ENCODE measurements at regions not wholly inside any gene's neighbourhood (a gene's known extent, or its start where the extent isn't known, plus 50 kb on each side); places are given as distances from the start of the nearest gene placed in this dataset.
A peak's percentile ranks its signal among the peaks of the same experiment; 100 is the strongest.
"Not testable (repeated sequence)": the region's sequence is repeated elsewhere in the genome, so short reads cannot be mapped to it uniquely, and the experiment has no call there.

GRCh38 chr1:30596891-30597290, 126.5 kb downstream of the MATN1 start:
- peak in 2 of 42 donors; percentile 22 to 29 for DNase-seq
- intact Hi-C loops (cut with DNase I) = no loop called here

- peak in 12 of 42 donors; percentile 5 to 63 (median 26) for DNase-seq
- intact Hi-C loops (cut with DNase I) = no loop called here
These were observed 126.9 kb downstream of the MATN1 start for GRCh38 chr1:30596470-30596869.

GRCh38 chr1:30589083-30589482, 134.3 kb downstream of the MATN1 start:
- peak in 1 of 42 donors; percentile 11 for DNase-seq

DNA sequence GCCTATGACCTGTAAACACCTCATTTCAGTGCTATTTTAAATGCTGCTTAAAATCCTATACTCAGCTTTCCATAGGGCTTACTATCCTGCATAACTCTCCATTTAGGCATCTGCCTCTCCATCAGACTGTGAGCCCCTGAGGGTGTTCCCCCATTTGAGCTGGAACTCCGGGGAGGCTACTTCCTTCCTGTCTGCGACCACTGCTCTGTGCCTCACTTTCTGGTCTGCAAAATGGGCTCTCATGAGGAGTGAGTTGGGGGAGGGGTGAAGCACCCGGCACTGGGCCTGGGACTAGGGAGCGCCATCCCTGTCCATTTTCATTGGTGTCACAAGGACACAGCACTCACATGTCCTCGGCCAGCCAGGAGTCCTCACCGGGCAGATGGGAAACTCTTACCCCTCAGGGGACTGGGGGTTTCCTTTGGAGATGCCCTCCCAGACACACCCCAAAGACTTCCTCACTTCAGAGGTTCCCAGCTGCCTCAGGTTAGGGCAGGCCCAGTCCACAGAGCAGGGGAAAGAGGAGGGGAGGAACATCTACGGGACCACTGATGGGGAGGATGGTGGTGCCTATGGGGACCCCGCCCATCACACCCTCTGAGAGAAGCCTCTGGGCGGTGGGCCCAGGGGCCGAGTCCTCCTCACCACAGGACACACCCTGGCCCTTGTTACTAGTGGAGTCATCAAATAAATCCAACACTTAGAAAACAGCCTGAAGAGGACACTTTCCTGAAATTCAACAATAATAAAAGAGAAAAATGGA, 134.9 kb downstream of the MATN1 start:
- DNase-seq = peak in 1 of 42 donors; percentile 12

More at GRCh38 chr1:30589083-30589482, 134.3 kb downstream of the MATN1 start:
- intact Hi-C loops (cut with DNase I) = no loop called here

GRCh38 chr1:30586671-30587070, 136.7 kb downstream of the MATN1 start:
- intact Hi-C loops (cut with DNase I) = no loop called here
- peak in 2 of 42 donors; percentile 5 to 27 for DNase-seq

More for the DNA sequence above, 134.9 kb downstream of the MATN1 start:
- intact Hi-C loops (cut with DNase I) = no loop called here

DNA sequence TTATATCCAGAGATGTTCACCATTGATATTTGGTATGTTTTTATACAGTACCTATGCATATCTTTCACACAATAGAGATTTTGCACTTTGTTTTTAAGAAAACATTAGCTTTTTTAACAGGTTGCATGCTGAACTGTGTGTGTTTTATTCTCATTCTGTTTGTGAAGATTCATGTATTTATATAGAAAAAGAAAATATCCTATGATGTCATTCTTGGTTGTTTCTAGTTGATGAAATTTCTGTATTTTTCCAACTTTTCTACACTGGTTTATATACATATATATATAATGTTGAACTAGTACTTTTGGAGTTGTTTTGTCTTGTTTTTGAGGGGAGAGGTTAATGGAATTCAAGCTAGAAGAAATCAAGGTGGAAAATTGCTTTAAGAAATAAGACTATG, 143.8 kb downstream of the MATN1 start:
- intact Hi-C loops (cut with DNase I) = no loop called here
- DNase-seq = no peak

DNA sequence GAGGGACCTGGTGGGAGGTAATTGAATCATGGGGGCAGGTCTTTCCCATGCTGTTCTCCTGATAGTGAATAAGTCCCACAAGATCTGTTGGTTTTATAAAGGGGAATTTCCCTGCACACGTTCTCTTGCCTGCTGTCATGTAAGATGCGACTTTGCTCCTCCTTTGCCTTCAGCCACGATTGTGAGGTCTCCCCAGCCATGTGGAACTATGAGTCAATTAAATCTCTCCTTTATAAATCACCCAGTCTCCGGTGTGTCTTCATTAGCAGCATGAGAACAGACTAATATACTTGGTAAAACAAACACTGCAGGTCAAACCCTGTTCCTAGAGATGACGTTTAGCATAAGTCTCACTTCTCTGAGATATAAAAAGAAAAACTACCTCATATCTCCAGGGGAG, 148.3 kb downstream of the MATN1 start:
- intact Hi-C loops (cut with DNase I) = no loop called here
- DNase-seq = no peak

GRCh38 chr1:30572192-30572591, 151.2 kb downstream of the MATN1 start:
- intact Hi-C loops (cut with DNase I) = no loop called here
- no peak for DNase-seq

- no peak for DNase-seq
- intact Hi-C loops (cut with DNase I) = no loop called here
These were observed 152.0 kb downstream of the MATN1 start for GRCh38 chr1:30571380-30571779.

- no peak for DNase-seq
- intact Hi-C loops (cut with DNase I) = no loop called here
These were observed 154.0 kb downstream of the MATN1 start for GRCh38 chr1:30569384-30569783.

GRCh38 chr1:30562559-30562958, 160.8 kb downstream of the MATN1 start:
- intact Hi-C loops (cut with DNase I) = no loop called here
- DNase-seq = no peak

- intact Hi-C loops (cut with DNase I) = no loop called here
- DNase-seq = no peak
These were observed 171.8 kb downstream of the MATN1 start for GRCh38 chr1:30551603-30552002.

GRCh38 chr1:30550365-30551220, 172.8 kb downstream of the MATN1 start:
- no peak for DNase-seq
- intact Hi-C loops (cut with DNase I) = no loop called here

GRCh38 chr1:30549872-30550271, 173.5 kb downstream of the MATN1 start:
- DNase-seq = not testable (repeated sequence)

GRCh38 chr1:30548294-30548693, 175.1 kb downstream of the MATN1 start:
- intact Hi-C loops (cut with DNase I) = no loop called here
- no peak for DNase-seq

More at GRCh38 chr1:30549872-30550271, 173.5 kb downstream of the MATN1 start:
- intact Hi-C loops (cut with DNase I) = not testable (repeated sequence)

DNA sequence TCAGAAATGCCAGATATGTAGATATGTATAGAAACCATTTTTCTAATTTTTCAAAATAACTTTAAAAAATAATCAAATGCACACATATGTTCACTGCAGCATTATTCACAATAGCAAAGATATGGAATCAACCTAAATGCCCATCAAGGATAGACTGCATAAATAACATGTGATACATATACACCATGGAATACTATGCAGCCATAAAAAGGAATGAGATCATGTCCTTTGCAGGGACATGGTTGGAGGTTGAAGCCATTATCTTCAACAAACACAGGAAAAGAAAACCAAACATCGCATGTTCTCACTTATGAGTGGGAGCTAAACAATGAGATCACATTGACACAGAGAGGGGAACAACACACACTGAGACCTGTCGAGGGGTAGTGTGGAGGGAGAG, 176.1 kb downstream of the MATN1 start:
- intact Hi-C loops (cut with DNase I); DNase-seq: not testable (repeated sequence)

DNA sequence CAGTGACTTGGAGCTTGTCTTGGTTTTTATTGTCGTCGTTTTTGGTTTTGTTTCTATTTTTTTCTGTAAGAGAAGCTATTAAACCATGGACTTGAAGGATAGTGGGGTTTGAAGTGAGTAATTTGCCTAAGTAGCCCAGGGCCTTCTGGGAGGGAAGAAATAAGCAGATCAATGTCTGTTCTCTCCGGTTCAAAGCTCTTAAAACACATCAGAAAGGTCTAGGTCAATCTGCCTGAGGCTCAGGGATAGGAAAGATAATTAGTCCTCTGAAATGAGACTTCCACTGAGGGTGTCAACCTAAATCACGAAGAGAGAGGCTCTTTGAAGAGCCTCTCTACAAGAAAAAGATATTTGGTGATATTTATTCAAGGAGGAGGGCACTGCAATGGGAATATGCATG, 178.0 kb downstream of the MATN1 start:
- DNase-seq = no peak
- intact Hi-C loops (cut with DNase I) = no loop called here

GRCh38 chr1:30541721-30542485, 181.5 kb downstream of the MATN1 start:
- intact Hi-C loops (cut with DNase I) = no loop called here
- DNase-seq = no peak

- intact Hi-C loops (cut with DNase I) = no loop called here
- no peak for DNase-seq
These were observed 182.7 kb downstream of the MATN1 start for GRCh38 chr1:30540611-30541192.

Data from head of caudate nucleus (tissue), 42 donors.